SK-N-SH (cell line): ENCODE measurements at regions not wholly inside any gene's neighbourhood (a gene's known extent, or its start where the extent isn't known, plus 50 kb on each side); places are given as distances from the start of the nearest gene placed in this dataset.

Experiments
- CTCF ChIA-PET: fragments of 300-600, 350-600 bp; formaldehyde crosslinking; extraction: SDS; loops from one replicate; lab custom pipeline; 2021; lab: Yijun Ruan, JAX
- POLR2A ChIA-PET: fragments of 350-600 bp; sonication (Branson Sonifier 250); formaldehyde crosslinking; extraction: SDS; loops from one replicate; lab custom pipeline; 2020; ENCODE audit warnings: antibody characterized with exemption, inconsistent platforms; lab: Yijun Ruan, JAX
- DNase-seq: peaks from one replicate; pipeline ENCODE4 v3.0.0; 2012
- H2AFZ ChIP-seq: fragments of 200-600 bp; sonication (generic); 2 replicates; pipeline ENCODE4 v1.8.1; 2016; ENCODE audit warnings: antibody characterized with exemption, mild to moderate bottlenecking, low read depth
- H3F3A ChIP-seq: fragments of 200-600 bp; sonication (generic); replicated peaks from 2 replicates; pipeline ENCODE3; 2016; ENCODE audit warnings: antibody characterized with exemption, mild to moderate bottlenecking; ENCODE audit not compliant: insufficient read depth
- H3K27ac ChIP-seq, 2 experiments: fragments of 200-500 bp in 1 of 2; fragments of 200-600 bp in 1 of 2; sonication (Bioruptor generic) in 1 of 2; sonication (generic), shearing (Covaris generic) in 1 of 2; 2 replicates each; pipeline versions ENCODE4 v1.5.1 to v1.6.1; 2014 to 2016; ENCODE audit warnings: low read depth in 2 of 2, inconsistent platforms in 1 of 2, low read length in 1 of 2, mild to moderate bottlenecking in 1 of 2, mixed read lengths in 1 of 2
- H3K27me3 ChIP-seq: fragments of 200-600 bp; sonication (generic), shearing (Covaris generic); 2 replicates; pipeline ENCODE4 v1.6.1; 2016; ENCODE audit warnings: mixed run types; ENCODE audit not compliant: insufficient read depth
- H3K36me3 ChIP-seq, 2 experiments: fragments of 200-500 bp in 1 of 2; fragments of 200-600 bp in 1 of 2; sonication (Bioruptor generic) in 1 of 2; sonication (generic) in 1 of 2; replicated peaks in 1 of 2; 2 replicates each; pipeline versions ENCODE3 to v1.5.1; 2014 to 2016; ENCODE audit warnings: low read length in 1 of 2, mild to moderate bottlenecking in 1 of 2; ENCODE audit not compliant: insufficient read depth in 2 of 2, control insufficient read depth in 1 of 2
- H3K4me1 ChIP-seq, 2 experiments: fragments of 200-500 bp in 1 of 2; fragments of 200-600 bp in 1 of 2; sonication (Bioruptor generic) in 1 of 2; sonication (generic), shearing (Covaris generic) in 1 of 2; 2 replicates each; pipeline versions ENCODE4 v1.5.1 to v1.6.1; 2014 to 2016; ENCODE audit warnings: low read depth in 1 of 2, low read length in 1 of 2, mixed run types in 1 of 2; ENCODE audit not compliant: insufficient read depth in 2 of 2, control insufficient read depth in 1 of 2
- H3K4me2 ChIP-seq: fragments of 200-600 bp; sonication (generic), shearing (Covaris generic); 2 replicates; pipeline ENCODE4 v1.6.1; 2017; ENCODE audit warnings: mixed run types
- H3K4me3 ChIP-seq, 2 experiments: fragments of 200-500 bp in 1 of 2; fragments of 200-600 bp in 1 of 2; sonication (Bioruptor generic) in 1 of 2; sonication (generic), shearing (Covaris generic) in 1 of 2; 2 replicates each; pipeline versions ENCODE4 v1.5.1 to v1.8.1; 2014 to 2016; ENCODE audit warnings: low read depth in 2 of 2, inconsistent platforms in 1 of 2, low read length in 1 of 2, mild to moderate bottlenecking in 1 of 2, mixed read lengths in 1 of 2, moderate library complexity in 1 of 2
- H3K79me2 ChIP-seq: fragments of 200-600 bp; sonication (generic); 2 replicates; pipeline ENCODE4 v1.8.1; 2017; ENCODE audit warnings: mild to moderate bottlenecking; ENCODE audit not compliant: insufficient read depth
- H3K9ac ChIP-seq: fragments of 200-600 bp; sonication (generic); 2 replicates; pipeline ENCODE4 v1.6.1; 2017; ENCODE audit warnings: mixed run types
- H3K9me2 ChIP-seq: fragments of 200-600 bp; sonication (generic); 2 replicates; pipeline ENCODE4 v1.6.1; 2017; ENCODE audit warnings: mixed run types
- H3K9me3 ChIP-seq: fragments of 200-600 bp; sonication (generic); 2 replicates; pipeline ENCODE4 v1.6.1; 2017; ENCODE audit warnings: mixed run types, mild to moderate bottlenecking, moderate library complexity
- H4K20me1 ChIP-seq: fragments of 200-600 bp; sonication (generic); 2 replicates; pipeline ENCODE4 v1.6.1; 2017; ENCODE audit warnings: mild to moderate bottlenecking, mixed run types; ENCODE audit not compliant: insufficient read depth
- CHD2 ChIP-seq: fragments of 150-350 bp; IDR thresholded peaks from 2 replicates; pipeline ENCODE4 v1.6.1; 2018; ENCODE audit warnings: low read length; ENCODE audit not compliant: partially characterized antibody
- EP300 ChIP-seq, 2 experiments: IDR thresholded peaks; 2 replicates each; pipeline versions ENCODE4 v1.4.0 to v1.6.1; 2012; ENCODE audit warnings: borderline replicate concordance in 1 of 2, low read depth in 1 of 2, low read length in 1 of 2
- GABPA ChIP-seq: IDR thresholded peaks from 2 replicates; pipeline ENCODE4 v1.4.0; 2012; ENCODE audit warnings: low read depth, mild to moderate bottlenecking
- NRF1 ChIP-seq: IDR thresholded peaks from 2 replicates; pipeline ENCODE4 v1.6.1; 2012; ENCODE audit warnings: low read depth, mild to moderate bottlenecking, low read length
- RXRA ChIP-seq: IDR thresholded peaks from 2 replicates; pipeline ENCODE4 v1.4.0; 2012; ENCODE audit warnings: low read depth, mild to moderate bottlenecking, borderline replicate concordance
- USF2 ChIP-seq: fragments of 150-350 bp; IDR thresholded peaks from 2 replicates; pipeline ENCODE4 v1.6.1; 2017; ENCODE audit warnings: antibody characterized with exemption, low read length, low read depth, borderline replicate concordance
- WGBS: methylation state at CpG from one replicate; pipeline ENCODE4 v1.1.6; 2017; ENCODE audit warnings: low lambda C conversion rate; 5-methylcytosine and 5-hydroxymethylcytosine counted together

DNA sequence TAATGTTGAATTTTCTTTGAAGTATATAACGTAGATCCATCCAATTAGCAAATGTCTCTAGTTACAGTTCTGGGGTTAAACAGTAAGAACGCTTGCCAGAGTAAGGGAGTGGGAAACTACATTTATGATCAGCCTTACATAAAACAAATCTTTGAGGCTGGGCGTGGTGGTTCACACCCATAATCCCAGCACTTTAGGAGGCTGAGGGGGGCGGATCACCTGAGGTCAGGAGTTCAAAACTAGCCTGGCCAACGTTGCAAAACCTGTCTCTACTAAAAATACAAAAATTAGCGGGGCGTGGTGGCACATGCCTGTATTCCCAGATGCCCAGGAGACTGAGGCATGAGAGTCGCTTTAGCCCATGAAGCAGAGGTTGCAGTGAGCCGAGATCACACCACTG, 50.1 kb upstream of the GATM start:
- no peak overlapping the region for H3K9ac ChIP-seq
- H4K20me1 ChIP-seq: no peaks in the 10 kb centered on the region
- no peaks in the 10 kb centered on the region for H3K9me2 ChIP-seq
- H3K36me3 ChIP-seq: no peaks in the 10 kb centered on the region
- H3K9me3 ChIP-seq: no peaks in the 10 kb centered on the region
- no peak overlapping the region for H2AFZ ChIP-seq
- no peak for DNase-seq
- ChIA-PET CTCF (interaction anchor here (1.4 kb wide), 1 partner anchor 13 kb away, joined by 3 read pairs; no protein-coding TSS in a partner anchor), POLR2A (no interaction called here)
- TF ChIP-seq RXRA (no peak), USF2 (no peak), NRF1 (no peak), GABPA (no peak), CHD2 (no peak), EP300 (IDR thresholded peaks at IDR 0.05; ENCODE audit: borderline replicate concordance in 1 of 2, low read depth in 1 of 2, low read length in 1 of 2) (no peak)
- H3K27ac ChIP-seq: no peak overlapping the region
- H3K79me2 ChIP-seq: no peaks in the 10 kb centered on the region
- no peak overlapping the region for H3K4me2 ChIP-seq
- H3K4me1 ChIP-seq: peaks cover 0 to 6% of the 10 kb centered on the region in 2 experiments; a peak in 1 of 4 replicates
- 89% methylated on average over 9 of the region's 9 CpGs for WGBS
- no peaks in the 10 kb centered on the region for H3K27me3 ChIP-seq
- H3K4me3 ChIP-seq: no peak overlapping the region
- H3F3A ChIP-seq: no peaks in the 10 kb centered on the region
